ENCODE measurements at regions not wholly inside any gene's neighbourhood (a gene's known extent, or its start where the extent isn't known, plus 50 kb on each side); places are given as distances from the start of the nearest gene placed in this dataset.

GRCh38 chr10:9023206-9023605 is 968.7 kb downstream of the GATA3 start:
- no peak for ATAC-seq (ENCODE audit: low read depth)
- intact Hi-C loops (cut with micrococcal nuclease): no loop called here
- BruUV-seq (replicated peaks): no TSS peak

More at GRCh38 chr10:9023206-9023605, 968.7 kb downstream of the GATA3 start:
- H3K9ac ChIP-seq (ENCODE audit: low read depth, low read length): no peak overlapping the region
- no peak overlapping the region for H4K8ac ChIP-seq (ENCODE audit: low read depth in 2 of 2, low read length in 2 of 2)
- no peaks in the 10 kb centered on the region for H3K9me1 ChIP-seq (ENCODE audit: insufficient read depth, low read length)
- no peak overlapping the region for H3K4ac ChIP-seq (ENCODE audit: low read depth, low read length)
- H3K14ac ChIP-seq (replicated peaks; ENCODE audit: low read depth, low read length): no peak overlapping the region
- no peaks in the 10 kb centered on the region for H3K9me3 ChIP-seq (ENCODE audit: control insufficient read depth, insufficient read depth, low read length)
- no peak overlapping the region for H3K23ac ChIP-seq (ENCODE audit: low read depth, low read length)
- no peaks in the 10 kb centered on the region for H3K79me1 ChIP-seq (ENCODE audit: low read depth in 1 of 2, low read length in 2 of 2)
- H3K56ac ChIP-seq (ENCODE audit: extremely low read depth, insufficient read depth, low read length): no peak overlapping the region
- H4K5ac ChIP-seq (ENCODE audit: low read depth, low read length): no peak overlapping the region
- H4K20me1 ChIP-seq (ENCODE audit: insufficient read depth, low read length): no peaks in the 10 kb centered on the region
- ChIA-PET POLR2A (ENCODE audit: unreplicated experiment) (no interaction called here), CTCF (no interaction called here)
- H3K27ac ChIP-seq (ENCODE audit: insufficient read depth, low read length): no peak overlapping the region
- H3K4me1 ChIP-seq (ENCODE audit: control insufficient read depth, insufficient read depth, low read length): no peaks in the 10 kb centered on the region
- in situ Hi-C loops (cut with MboI; ENCODE audit: low sequenced_read_pairs) (no loop called here), dilution Hi-C loops (cut with HindIII; ENCODE audit: low sequenced_read_pairs, unreplicated experiment) (no loop called here)
- H3K36me3 ChIP-seq (ENCODE audit: control insufficient read depth, insufficient read depth, low read length): no peaks in the 10 kb centered on the region
- H2BK120ac ChIP-seq (ENCODE audit: low read depth, low read length): no peak overlapping the region
- no CpG with 5 or more reads among the region's 3 CpGs for WGBS, 2 experiments (ENCODE audit: extremely low coverage in 2 of 2, insufficient read length in 1 of 2)
- no peak overlapping the region for H2AFZ ChIP-seq (replicated peaks; ENCODE audit: low read length, poor library complexity)
- no peak overlapping the region for H3K4me3 ChIP-seq (ENCODE audit: insufficient read depth, low read depth, low read length)
- H2BK20ac ChIP-seq (ENCODE audit: low read depth, low read length): no peak overlapping the region
- TF ChIP-seq CTCF (conservative IDR thresholded peaks at IDR 0.05; ENCODE audit: low read depth, low read length) (no peak), ELK1 (IDR thresholded peaks at IDR 0.05; ENCODE audit: borderline replicate concordance, low read depth, low read length) (no peak), RAD21 (IDR thresholded peaks at IDR 0.05; ENCODE audit: low read length) (no peak), MAFK (IDR thresholded peaks at IDR 0.05; ENCODE audit: low read depth, low read length) (no peak), NFE2L2 (IDR thresholded peaks at IDR 0.05; ENCODE audit: low read depth, low read length) (no peak), SMC3 (IDR thresholded peaks at IDR 0.05; ENCODE audit: low read depth, low read length) (no peak), POLR2A (IDR thresholded peaks at IDR 0.05; ENCODE audit: low read depth, low read length) (no peak), RFX5 (IDR thresholded peaks at IDR 0.05; ENCODE audit: low read depth, low read length) (no peak), FOS (IDR thresholded peaks at IDR 0.05; ENCODE audit: low read depth, low read length) (no peak), RCOR1 (IDR thresholded peaks at IDR 0.05; ENCODE audit: insufficient replicate concordance, low read length) (no peak), MAZ (IDR thresholded peaks at IDR 0.05; ENCODE audit: borderline replicate concordance, low read depth, low read length) (no peak), MXI1 (IDR thresholded peaks at IDR 0.05; ENCODE audit: borderline replicate concordance, low read depth, low read length) (no peak), CEBPB (IDR thresholded peaks at IDR 0.05; ENCODE audit: low read depth, low read length) (no peak), BHLHE40 (IDR thresholded peaks at IDR 0.05; ENCODE audit: low read depth, low read length) (no peak), CHD1 (IDR thresholded peaks at IDR 0.05; ENCODE audit: low read depth, low read length) (no peak), USF2 (IDR thresholded peaks at IDR 0.05; ENCODE audit: low read depth, low read length) (no peak)
- H3K27me3 ChIP-seq (ENCODE audit: control insufficient read depth, insufficient read depth, low read length): no peaks in the 10 kb centered on the region
- H2BK15ac ChIP-seq (ENCODE audit: low read depth, low read length): no peak overlapping the region
- no peak overlapping the region for H3K4me2 ChIP-seq (ENCODE audit: low read depth, low read length)
- H2AK9ac ChIP-seq (replicated peaks; ENCODE audit: low read depth, low read length, poor library complexity): no peak overlapping the region
- H2AK5ac ChIP-seq (ENCODE audit: low read depth, low read length): no peak overlapping the region
- no peak overlapping the region for H3K18ac ChIP-seq (ENCODE audit: low read depth, low read length)
- DNase-seq: no peak
- no peak overlapping the region for H4K91ac ChIP-seq (ENCODE audit: insufficient read depth, low read depth, low read length)
- no peak overlapping the region for H2BK5ac ChIP-seq (ENCODE audit: low read depth, low read length, poor library complexity, severe bottlenecking)

Measured in IMR-90 (cell line).